T-cell (primary cell): ENCODE measurements at regions not wholly inside any gene's neighbourhood (a gene's known extent, or its start where the extent isn't known, plus 50 kb on each side); places are given as distances from the start of the nearest gene placed in this dataset.

Experiments
- ATAC-seq, 4 experiments: fragments of 200-7000 bp in 3 of 4; fragments of 150-1000 bp in 1 of 4; cut with Tn5 transposase; replicated peaks in 1 of 4; 1 replicate in 3 of 4; 2 replicates in 1 of 4; pipeline ENCODE4 v1.10.0; 2021; ENCODE audit warnings: moderate library complexity in 3 of 4, mild to moderate bottlenecking in 2 of 4, moderate number of reproducible peaks in 1 of 4
- CTCF ChIA-PET, 2 donors: fragments of 300-600 bp; sonication (Branson Sonifier 250); formaldehyde crosslinking; loops; one replicate each; lab custom pipeline; 2022; ENCODE audit warnings: antibody characterized with exemption in 2 of 2; lab: Charles Lee
- POLR2A ChIA-PET, 2 donors: fragments of 300-600 bp; sonication (Branson Sonifier 250); formaldehyde crosslinking; loops; one replicate each; lab custom pipeline; 2022; ENCODE audit warnings: antibody characterized with exemption in 2 of 2; lab: Charles Lee
- DNase-seq, 35 experiments: peaks; one replicate each; pipeline versions ENCODE4 v3.0.0 to v3.0.0-alpha.2; 2013 to 2023
- H3K27ac ChIP-seq: one replicate; pipeline ENCODE4 v1.5.1; 2013; ENCODE audit warnings: low read length
- H3K27me3 ChIP-seq, 2 experiments: replicated peaks in 1 of 2; 1 replicate in 1 of 2; 2 replicates in 1 of 2; pipeline versions ENCODE4 v1.6.1 to v1.7.0; 2013; ENCODE audit warnings: low read length in 1 of 2, mixed read lengths in 1 of 2; ENCODE audit not compliant: control insufficient read depth in 2 of 2, insufficient read depth in 2 of 2; ENCODE audit errors: extremely low read depth in 1 of 2
- H3K36me3 ChIP-seq, 2 donors: 1 replicate in 1 of 2; 2 replicates in 1 of 2; pipeline versions ENCODE4 v1.6.1 to v1.7.0; 2013; ENCODE audit warnings: low read length in 1 of 2; ENCODE audit not compliant: control insufficient read depth in 2 of 2, insufficient read depth in 1 of 2; ENCODE audit errors: extremely low read depth in 1 of 2
- H3K4me1 ChIP-seq, 2 experiments: 1 replicate in 1 of 2; 2 replicates in 1 of 2; pipeline versions ENCODE4 v1.6.1 to v1.7.0; 2013; ENCODE audit warnings: low read length in 2 of 2, mixed read lengths in 1 of 2; ENCODE audit not compliant: insufficient read depth in 2 of 2, control insufficient read depth in 1 of 2; ENCODE audit errors: extremely low read depth in 1 of 2
- H3K4me3 ChIP-seq, 2 donors: 1 replicate in 1 of 2; 2 replicates in 1 of 2; pipeline versions ENCODE4 v1.5.1 to v1.7.0; 2013; ENCODE audit warnings: mild to moderate bottlenecking in 2 of 2, low read length in 1 of 2, moderate library complexity in 1 of 2; ENCODE audit not compliant: control insufficient read depth in 1 of 2; ENCODE audit errors: extremely low read depth in 1 of 2
- H3K9me3 ChIP-seq: 2 replicates; pipeline ENCODE4 v1.7.0; 2013
- H3K27ac Mint-ChIP-seq, 2 donors: one replicate each; pipeline ENCODE4 v1.8.0; 2020 to 2021; ENCODE audit warnings: mild to moderate bottlenecking in 2 of 2, mixed read lengths in 2 of 2
- H3K27me3 Mint-ChIP-seq, 2 donors: one replicate each; pipeline ENCODE4 v1.8.0; 2021 to 2022; ENCODE audit warnings: mixed read lengths in 2 of 2
- H3K36me3 Mint-ChIP-seq: one replicate; pipeline ENCODE4 v1.8.0; 2021; ENCODE audit warnings: mixed read lengths
- H3K4me1 Mint-ChIP-seq, 3 donors: one replicate each; pipeline ENCODE4 v1.8.0; 2020 to 2022; ENCODE audit warnings: mixed read lengths in 3 of 3, mild to moderate bottlenecking in 1 of 3
- H3K4me3 Mint-ChIP-seq, 3 donors: one replicate each; pipeline ENCODE4 v1.8.0; 2020 to 2022; ENCODE audit warnings: mild to moderate bottlenecking in 3 of 3, mixed read lengths in 3 of 3, moderate library complexity in 3 of 3
- H3K9me3 Mint-ChIP-seq, 3 donors: one replicate each; pipeline ENCODE4 v1.8.0; 2020 to 2022; ENCODE audit warnings: mixed read lengths in 3 of 3
- WGBS: methylation state at CpG from one replicate; pipeline ENCODE4 v1.1.5; 2013; ENCODE audit warnings: missing lambda C conversion rate; ENCODE audit not compliant: insufficient coverage; 5-methylcytosine and 5-hydroxymethylcytosine counted together

DNA sequence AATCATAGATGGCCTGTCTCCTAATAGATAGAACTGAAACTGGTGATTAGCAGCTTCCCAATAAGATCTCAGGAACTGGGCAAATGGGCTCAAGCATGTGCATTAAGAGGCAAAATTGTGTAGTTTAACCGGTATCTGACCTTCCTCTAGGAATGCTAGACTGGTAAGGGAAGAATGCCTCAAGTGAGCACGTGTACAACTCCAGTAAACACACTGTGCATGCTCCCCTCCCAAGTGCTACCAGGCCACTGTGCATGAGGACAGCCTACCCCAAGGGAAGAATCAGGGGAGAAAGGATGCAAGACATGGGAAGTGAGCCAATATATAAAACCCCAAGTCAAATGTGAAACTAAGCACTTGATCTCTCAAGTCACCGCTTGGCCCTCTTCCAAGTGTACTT lies 1157.4 kb upstream of the CDH18 start:
- no peaks in the 10 kb centered on the region for H3K27me3 ChIP-seq
- no peaks in the 10 kb centered on the region for H3K27me3 Mint-ChIP-seq
- no peaks in the 10 kb centered on the region for H3K36me3 Mint-ChIP-seq
- H3K36me3 ChIP-seq, result no peaks in the 10 kb centered on the region
- DNase-seq (no peak), ATAC-seq (no peak)
- no peak overlapping the region for H3K4me3 Mint-ChIP-seq
- 100% methylated on average over 1 of the region's 3 CpGs for WGBS
- H3K9me3 Mint-ChIP-seq, result peaks cover 4 to 12% (median 10%) of the 10 kb centered on the region in 3 donors
- no peaks in the 10 kb centered on the region for H3K4me1 Mint-ChIP-seq
- H3K9me3 ChIP-seq, result no peaks in the 10 kb centered on the region
- POLR2A ChIA-PET, result no interaction called here
- no peaks in the 10 kb centered on the region for H3K4me1 ChIP-seq
- no peak overlapping the region for H3K4me3 ChIP-seq
- H3K27ac ChIP-seq, result no peak overlapping the region
- H3K27ac Mint-ChIP-seq, result no peak overlapping the region
- CTCF ChIA-PET, result no interaction called here

DNA sequence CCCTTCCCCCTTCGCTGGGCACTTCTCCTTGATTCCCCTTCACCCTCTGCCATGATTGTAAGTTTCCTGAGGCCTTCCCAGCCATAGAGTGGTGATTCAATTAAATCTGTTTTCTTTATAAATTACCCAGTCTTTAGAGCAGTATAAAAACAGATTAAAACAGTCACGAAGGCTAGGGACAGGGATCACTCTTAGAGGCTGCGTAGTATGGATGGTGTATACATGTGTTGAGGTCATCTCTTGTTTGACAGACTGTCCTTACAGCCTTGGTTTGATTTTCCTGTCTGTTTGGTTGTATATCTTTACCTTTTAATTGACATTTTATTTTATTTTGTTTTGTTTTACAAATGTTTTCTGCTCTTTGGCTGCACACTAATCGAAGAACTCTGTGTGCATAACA lies 1155.7 kb upstream of the CDH18 start:
- no peaks in the 10 kb centered on the region for H3K27me3 ChIP-seq
- no peak overlapping the region for H3K4me3 ChIP-seq
- H3K4me3 Mint-ChIP-seq, result no peak overlapping the region
- H3K9me3 Mint-ChIP-seq, result peaks cover 4 to 11% (median 10%) of the 10 kb centered on the region in 3 donors
- DNase-seq (no peak), ATAC-seq (no peak)
- no peaks in the 10 kb centered on the region for H3K4me1 ChIP-seq
- no CpG with 5 or more reads among the region's 4 CpGs for WGBS
- no peaks in the 10 kb centered on the region for H3K9me3 ChIP-seq
- no peaks in the 10 kb centered on the region for H3K36me3 Mint-ChIP-seq
- ChIA-PET CTCF (no interaction called here), POLR2A (no interaction called here)
- no peaks in the 10 kb centered on the region for H3K36me3 ChIP-seq
- no peaks in the 10 kb centered on the region for H3K4me1 Mint-ChIP-seq
- H3K27me3 Mint-ChIP-seq, result no peaks in the 10 kb centered on the region
- H3K27ac Mint-ChIP-seq, result no peak overlapping the region
- H3K27ac ChIP-seq, result no peak overlapping the region

DNA sequence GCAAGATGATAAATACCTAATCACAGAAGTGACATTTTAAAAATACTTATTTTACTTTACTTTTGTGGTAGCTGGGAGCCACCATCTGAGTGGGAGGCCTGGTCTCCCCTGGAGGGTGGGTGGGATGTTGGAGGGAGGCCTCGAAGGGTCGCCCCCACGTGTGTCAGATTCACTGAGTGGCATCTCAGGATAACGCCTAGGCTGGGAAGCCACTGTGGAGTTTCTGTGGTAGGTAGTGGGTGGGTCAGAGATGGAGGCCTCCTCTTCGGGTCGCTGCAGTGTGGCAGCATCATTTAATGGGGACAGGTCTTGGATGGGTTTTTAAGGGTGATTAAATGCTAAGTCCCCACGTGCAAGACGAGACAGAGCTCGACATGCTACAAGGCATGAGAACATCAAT lies 1154.8 kb upstream of the CDH18 start:
- DNase-seq, result no peak

DNA sequence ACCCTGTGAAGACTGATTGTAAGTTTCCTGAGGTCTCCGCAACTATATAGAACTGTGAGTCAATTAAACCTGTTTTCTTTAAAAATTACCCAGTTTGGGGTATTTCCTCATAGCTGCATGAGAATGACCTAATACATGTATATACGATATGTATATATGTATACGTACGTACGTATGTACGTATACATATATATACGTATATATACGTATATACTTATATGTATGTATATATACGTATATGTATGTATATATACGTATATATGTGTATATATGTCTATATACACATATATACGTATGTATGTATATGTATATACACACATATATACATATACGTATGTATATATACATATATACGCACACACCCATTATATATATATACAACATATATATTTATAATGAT lies 1153.0 kb upstream of the CDH18 start:
- no peaks in the 10 kb centered on the region for H3K36me3 Mint-ChIP-seq
- POLR2A ChIA-PET, result no interaction called here
- H3K9me3 Mint-ChIP-seq, result peaks cover 4 to 10% (median 6%) of the 10 kb centered on the region in 3 donors
- CTCF ChIA-PET, result no interaction called here
- Histone ChIP-seq H3K27ac (no peak overlapping the region), H3K27me3 (no peaks in the 10 kb centered on the region), H3K9me3 (no peaks in the 10 kb centered on the region), H3K36me3 (no peaks in the 10 kb centered on the region), H3K4me1 (no peaks in the 10 kb centered on the region), H3K4me3 (no peak overlapping the region)
- no peaks in the 10 kb centered on the region for H3K27me3 Mint-ChIP-seq
- no CpG with 5 or more reads among the region's 13 CpGs for WGBS
- no peak overlapping the region for H3K27ac Mint-ChIP-seq
- ATAC-seq (no peak), DNase-seq (no peak)
- no peak overlapping the region for H3K4me3 Mint-ChIP-seq
- H3K4me1 Mint-ChIP-seq, result no peaks in the 10 kb centered on the region

More for the DNA sequence above, 1154.8 kb upstream of the CDH18 start:
- ChIA-PET POLR2A (no interaction called here), CTCF (no interaction called here)
- WGBS, result 80% methylated on average over 9 of the region's 9 CpGs
- no peaks in the 10 kb centered on the region for H3K36me3 ChIP-seq
- Mint-ChIP-seq H3K27ac (no peak overlapping the region), H3K27me3 (no peaks in the 10 kb centered on the region), H3K4me3 (no peak overlapping the region), H3K4me1 (no peaks in the 10 kb centered on the region), H3K36me3 (no peaks in the 10 kb centered on the region), H3K9me3 (peaks cover 4 to 10% (median 6%) of the 10 kb centered on the region in 3 donors)
- no peaks in the 10 kb centered on the region for H3K4me1 ChIP-seq
- no peak overlapping the region for H3K27ac ChIP-seq
- no peaks in the 10 kb centered on the region for H3K9me3 ChIP-seq
- no peak for ATAC-seq
- H3K4me3 ChIP-seq, result no peak overlapping the region
- H3K27me3 ChIP-seq, result no peaks in the 10 kb centered on the region

DNA sequence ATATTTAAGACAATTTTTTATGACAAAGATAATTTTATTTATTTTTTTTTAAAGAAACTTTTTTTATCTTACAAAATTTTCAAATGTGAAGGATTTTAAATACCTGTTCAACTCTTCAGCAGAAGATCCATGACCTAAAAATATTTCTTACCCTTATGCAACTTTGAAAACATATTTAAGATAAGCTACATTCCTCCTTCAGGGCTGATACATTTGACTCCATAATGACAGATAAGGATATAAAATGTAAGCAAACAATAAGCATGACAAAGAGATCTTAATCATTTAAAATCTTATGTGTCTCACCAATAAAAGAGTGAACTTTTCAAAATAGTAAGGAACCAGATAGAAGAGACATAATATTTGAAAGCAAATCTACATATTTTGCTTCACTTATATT lies 1138.2 kb upstream of the CDH18 start:
- Histone ChIP-seq H3K4me1 (no peaks in the 10 kb centered on the region), H3K27ac (no peak overlapping the region), H3K4me3 (no peak overlapping the region), H3K9me3 (no peaks in the 10 kb centered on the region), H3K27me3 (no peaks in the 10 kb centered on the region), H3K36me3 (no peaks in the 10 kb centered on the region)
- ChIA-PET CTCF (no interaction called here), POLR2A (no interaction called here)
- no peaks in the 10 kb centered on the region for H3K27me3 Mint-ChIP-seq
- H3K4me3 Mint-ChIP-seq, result no peak overlapping the region
- no peak overlapping the region for H3K27ac Mint-ChIP-seq
- H3K36me3 Mint-ChIP-seq, result no peaks in the 10 kb centered on the region
- DNase-seq (no peak), ATAC-seq (no peak)
- peaks cover 3 to 16% (median 4%) of the 10 kb centered on the region in 3 donors for H3K9me3 Mint-ChIP-seq
- H3K4me1 Mint-ChIP-seq, result no peaks in the 10 kb centered on the region

DNA sequence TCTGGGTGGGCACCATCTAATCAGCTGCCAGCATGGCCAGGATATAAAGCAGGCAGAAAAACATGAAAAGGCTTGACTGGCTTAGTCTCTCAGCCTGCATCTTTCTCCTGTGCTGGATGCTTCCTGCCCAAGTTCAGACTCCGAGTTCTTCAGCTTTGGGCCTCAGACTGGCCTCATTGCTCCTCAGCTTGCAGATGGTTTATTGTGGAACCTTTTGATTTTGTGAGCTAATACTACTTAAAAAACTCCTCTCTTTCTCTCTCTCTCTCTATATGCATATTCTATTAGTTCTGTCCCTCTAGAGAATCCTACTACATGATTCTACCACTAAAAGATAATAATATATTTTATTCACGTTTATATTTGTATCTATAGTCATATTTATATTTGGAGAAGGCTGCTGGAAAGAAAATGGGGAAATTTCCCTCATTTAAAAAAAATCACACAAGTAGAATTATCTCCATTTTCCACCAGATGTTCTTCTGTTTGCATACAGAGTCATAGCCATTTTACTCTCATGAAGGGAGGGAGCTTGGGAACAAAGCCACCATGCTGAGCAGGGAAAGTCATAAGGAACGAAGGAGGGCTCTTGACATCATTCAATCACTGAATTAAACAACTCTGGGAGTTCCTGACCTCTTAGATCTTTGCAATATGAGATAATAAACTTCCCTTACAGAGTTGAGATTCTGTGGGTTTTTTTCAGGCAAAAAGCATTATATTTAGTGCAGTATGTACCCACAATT lies 1137.4 kb upstream of the CDH18 start:
- H3K4me1 ChIP-seq, result no peaks in the 10 kb centered on the region
- ATAC-seq, result no peak
- no peak for DNase-seq
- no peak overlapping the region for H3K27ac Mint-ChIP-seq
- H3K27me3 ChIP-seq, result no peaks in the 10 kb centered on the region
- ChIA-PET CTCF (no interaction called here), POLR2A (no interaction called here)
- 60% methylated on average over 1 of the region's 3 CpGs for WGBS
- no peak overlapping the region for H3K27ac ChIP-seq
- H3K4me3 Mint-ChIP-seq, result no peak overlapping the region
- no peaks in the 10 kb centered on the region for H3K4me1 Mint-ChIP-seq
- H3K4me3 ChIP-seq, result no peak overlapping the region
- H3K9me3 Mint-ChIP-seq, result peaks cover 3 to 16% (median 4%) of the 10 kb centered on the region in 3 donors
- no peaks in the 10 kb centered on the region for H3K9me3 ChIP-seq
- no peaks in the 10 kb centered on the region for H3K27me3 Mint-ChIP-seq
- no peaks in the 10 kb centered on the region for H3K36me3 Mint-ChIP-seq
- H3K36me3 ChIP-seq, result no peaks in the 10 kb centered on the region

DNA sequence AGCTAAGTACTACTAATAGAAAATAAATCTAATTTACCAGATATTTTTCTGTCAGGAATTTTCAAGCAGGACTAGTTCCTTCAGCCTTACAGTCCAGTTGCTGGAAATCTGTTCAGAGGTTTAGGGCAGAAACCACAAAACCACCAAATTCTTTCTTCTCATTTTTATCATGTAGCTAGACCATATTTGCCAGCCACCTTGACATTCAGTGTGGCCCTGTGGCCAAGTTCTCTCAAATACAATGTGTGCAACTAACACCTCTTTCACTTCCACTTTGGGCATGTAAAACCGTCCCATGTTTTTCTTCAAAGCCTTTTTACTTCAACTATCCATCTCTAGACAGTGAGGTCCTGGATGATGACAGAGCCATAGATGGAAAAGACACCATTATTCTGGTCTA lies 1133.2 kb upstream of the CDH18 start:
- POLR2A ChIA-PET, result no interaction called here
- H3K27ac ChIP-seq, result no peak overlapping the region
- Mint-ChIP-seq H3K4me3 (no peak overlapping the region), H3K36me3 (no peaks in the 10 kb centered on the region), H3K4me1 (no peaks in the 10 kb centered on the region), H3K27ac (no peak overlapping the region), H3K27me3 (no peaks in the 10 kb centered on the region), H3K9me3 (peaks cover 4 to 20% (median 16%) of the 10 kb centered on the region in 3 donors)
- DNase-seq (no peak), ATAC-seq (no peak)
- no peak overlapping the region for H3K4me3 ChIP-seq
- CTCF ChIA-PET, result no interaction called here
- H3K36me3 ChIP-seq, result no peaks in the 10 kb centered on the region
- H3K9me3 ChIP-seq, result no peaks in the 10 kb centered on the region
- no CpG with 5 or more reads among the region's 1 CpG for WGBS
- no peaks in the 10 kb centered on the region for H3K4me1 ChIP-seq
- H3K27me3 ChIP-seq, result no peaks in the 10 kb centered on the region
